GM11168 (cell line): ENCODE measurements at regions not wholly inside any gene's neighbourhood (a gene's known extent, or its start where the extent isn't known, plus 50 kb on each side); places are given as distances from the start of the nearest gene placed in this dataset.
"Not testable (repeated sequence)": the region's sequence is repeated elsewhere in the genome, so short reads cannot be mapped to it uniquely, and the experiment has no call there.

Source experiments
- in situ Hi-C: fragments of 300-500 bp; cut with MboI; formaldehyde crosslinking; loops from one replicate; pipeline ENCODE4 v1.12.0; 2022; ENCODE audit warnings: low sequenced_read_pairs; ENCODE audit not compliant: unreplicated experiment

GRCh38 chr17:31631766-31632165 lies 227.3 kb downstream of the COPRS start:
- in situ Hi-C loops: no loop called here

GRCh38 chr17:31630866-31631265 lies 228.2 kb downstream of the COPRS start:
- in situ Hi-C loops: not testable (repeated sequence)

- in situ Hi-C loops: no loop called here
Observed at GRCh38 chr17:31629696-31630470, 229.2 kb downstream of the COPRS start.

- in situ Hi-C loops: no loop called here
Observed at GRCh38 chr17:31627960-31628359, 231.1 kb downstream of the COPRS start.

- in situ Hi-C loops: no loop called here
Observed at GRCh38 chr17:31623990-31624389, 232.5 kb downstream of the RAB11FIP4 start.

- in situ Hi-C loops: no loop called here
Observed at GRCh38 chr17:31622500-31622899, 231.0 kb downstream of the RAB11FIP4 start.

GRCh38 chr17:31621566-31621965 lies 230.1 kb downstream of the RAB11FIP4 start:
- in situ Hi-C loops: no loop called here

- in situ Hi-C loops: not testable (repeated sequence)
Observed at GRCh38 chr17:31611053-31611452, 219.6 kb downstream of the RAB11FIP4 start.

GRCh38 chr17:31609996-31610910 lies 218.8 kb downstream of the RAB11FIP4 start:
- in situ Hi-C loops: no loop called here

GRCh38 chr17:31609331-31609730 lies 217.9 kb downstream of the RAB11FIP4 start:
- in situ Hi-C loops: no loop called here

- in situ Hi-C loops: no loop called here
Observed at GRCh38 chr17:31608659-31609254, 217.3 kb downstream of the RAB11FIP4 start.

- in situ Hi-C loops: no loop called here
Observed at GRCh38 chr17:31605761-31606160, 214.3 kb downstream of the RAB11FIP4 start.

GRCh38 chr17:31604936-31605335 lies 213.5 kb downstream of the RAB11FIP4 start:
- in situ Hi-C loops: no loop called here

GRCh38 chr17:31600144-31600543 lies 208.7 kb downstream of the RAB11FIP4 start:
- in situ Hi-C loops: not testable (repeated sequence)

- in situ Hi-C loops: no loop called here
Observed at GRCh38 chr17:31598921-31599571, 207.6 kb downstream of the RAB11FIP4 start.

GRCh38 chr17:31598399-31598782 lies 206.9 kb downstream of the RAB11FIP4 start:
- in situ Hi-C loops: no loop called here

GRCh38 chr17:31597646-31598398 lies 206.3 kb downstream of the RAB11FIP4 start:
- in situ Hi-C loops: no loop called here

- in situ Hi-C loops: no loop called here
Observed at GRCh38 chr17:31596382-31597323, 205.2 kb downstream of the RAB11FIP4 start.
